Upper lobe of left lung (tissue), 6 donors: ENCODE measurements at regions not wholly inside any gene's neighbourhood (a gene's known extent, or its start where the extent isn't known, plus 50 kb on each side); places are given as distances from the start of the nearest gene placed in this dataset.

Experiments used
- ATAC-seq, 2 donors: fragments of 200-7000 bp; cut with Tn5 transposase; one replicate each; pipeline ENCODE4 v1.9.1; 2022; ENCODE audit warnings: mild to moderate bottlenecking in 2 of 2, moderate library complexity in 2 of 2; ENCODE audit not compliant: low FRiP score in 2 of 2
- DNase-seq, 2 donors: peaks; one replicate each; pipeline ENCODE4 v3.0.0-alpha.2; 2019 to 2020
- H3K27ac ChIP-seq, 4 donors: fragments of 200-600 bp; sonication (generic); one replicate each; pipeline ENCODE4 v1.5.1; 2016 to 2019
- H3K27me3 ChIP-seq, 4 donors: fragments of 200-600 bp; sonication (generic); one replicate each; pipeline ENCODE4 v1.5.1; 2017 to 2019
- H3K36me3 ChIP-seq, 4 donors: fragments of 200-600 bp; sonication (generic); one replicate each; pipeline ENCODE4 v1.5.1; 2016 to 2019
- H3K4me1 ChIP-seq, 4 donors: fragments of 200-600 bp; sonication (generic); one replicate each; pipeline ENCODE4 v1.5.1; 2018 to 2019
- H3K4me3 ChIP-seq, 4 donors: fragments of 200-600 bp; sonication (generic); one replicate each; pipeline ENCODE4 v1.5.1; 2017 to 2019; ENCODE audit warnings: mild to moderate bottlenecking in 2 of 4, moderate library complexity in 1 of 4
- H3K9me3 ChIP-seq, 4 donors: fragments of 200-600 bp; sonication (generic); one replicate each; pipeline ENCODE4 v1.5.1; 2018 to 2019
- CTCF ChIP-seq, 6 experiments: fragments of 450-650 bp in 4 of 6; fragments of 200-600 bp in 2 of 6; sonication (generic) in 2 of 6; IDR thresholded peaks; one replicate each; pipeline ENCODE4 v1.5.1; 2016 to 2019; ENCODE audit warnings: antibody characterized with exemption in 6 of 6
- EP300 ChIP-seq, 4 donors: sonication (generic); formaldehyde crosslinking; IDR thresholded peaks; one replicate each; pipeline ENCODE4 v1.5.1; 2017; ENCODE audit warnings: antibody characterized with exemption in 4 of 4, control low read depth in 2 of 4
- POLR2A ChIP-seq, 4 donors: fragments of 450-650 bp; IDR thresholded peaks; one replicate each; pipeline ENCODE4 v1.5.1; 2016 to 2017; ENCODE audit warnings: antibody characterized with exemption in 4 of 4, mild to moderate bottlenecking in 2 of 4
- POLR2AphosphoS5 ChIP-seq, 2 donors: sonication (generic); formaldehyde crosslinking; IDR thresholded peaks; one replicate each; pipeline ENCODE4 v1.5.1; 2017; ENCODE audit warnings: antibody characterized with exemption in 2 of 2
- WGBS, 2 donors: methylation state at CpG; one replicate each; pipeline ENCODE4 v1.1.5; 2017 to 2018; 5-methylcytosine and 5-hydroxymethylcytosine counted together
- donor health status: DM: no; HTN: no; CAD: no; lungs with moderate emphysema.
- donor health status: DM: no; HTN: yes; CAD: no; lungs with severe emphysema.

- Histone ChIP-seq H3K4me3 (no peak overlapping the region), H3K27me3 (no peaks in the 10 kb centered on the region), H3K4me1 (peaks cover 0 to 7% (median 3%) of the 10 kb centered on the region in 4 donors), H3K9me3 (no peaks in the 10 kb centered on the region), H3K27ac (no peak overlapping the region), H3K36me3 (no peaks in the 10 kb centered on the region)
- ATAC-seq (no peak), DNase-seq (no peak)
- WGBS, 2 donors = 95% methylated on average over 12 of the region's 12 CpGs
- TF ChIP-seq EP300 (IDR thresholded peaks at IDR 0.05) = no peak
- TF ChIP-seq CTCF (IDR thresholded peaks at IDR 0.05) = no peak
- TF ChIP-seq POLR2A (IDR thresholded peaks at IDR 0.05) = no peak
- TF ChIP-seq POLR2AphosphoS5 (IDR thresholded peaks at IDR 0.05) = no peak
Measured at GRCh38 chr15:96182736-96183513, 147.6 kb upstream of the NR2F2 start.

DNA sequence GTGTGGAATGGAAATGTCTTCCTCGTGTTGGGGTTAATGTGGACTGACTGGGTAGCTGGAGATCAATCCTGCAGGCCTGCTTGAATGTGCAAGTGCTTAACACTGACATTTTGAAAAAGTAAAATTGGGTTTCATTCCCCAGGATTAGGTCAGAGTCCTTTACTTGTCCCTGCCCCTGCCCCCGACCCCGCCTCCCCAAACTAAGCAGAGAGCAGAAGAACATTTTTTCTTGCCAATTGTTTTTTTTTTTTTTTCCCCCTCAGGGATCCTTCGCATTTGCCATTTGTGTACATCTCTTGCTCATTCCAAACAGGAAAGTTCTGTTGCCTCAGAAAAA lies 147.0 kb upstream of the NR2F2 start:
- H3K27me3 ChIP-seq = no peaks in the 10 kb centered on the region
- no peak overlapping the region for H3K4me3 ChIP-seq
- no peak overlapping the region for H3K27ac ChIP-seq
- no peaks in the 10 kb centered on the region for H3K36me3 ChIP-seq
- ATAC-seq (no peak), DNase-seq (no peak)
- TF ChIP-seq CTCF (IDR thresholded peaks at IDR 0.05) = no peak
- TF ChIP-seq POLR2AphosphoS5 (IDR thresholded peaks at IDR 0.05) = no peak
- no peak for TF ChIP-seq POLR2A (IDR thresholded peaks at IDR 0.05)
- TF ChIP-seq EP300 (IDR thresholded peaks at IDR 0.05) = no peak
- H3K9me3 ChIP-seq = no peaks in the 10 kb centered on the region
- peaks cover 0 to 7% (median 3%) of the 10 kb centered on the region in 4 donors for H3K4me1 ChIP-seq
- 80 to 84% methylated on average over 4 of the region's 4 CpGs for WGBS, 2 donors

- H3K36me3 ChIP-seq = no peaks in the 10 kb centered on the region
- no peak overlapping the region for H3K27ac ChIP-seq
- H3K4me3 ChIP-seq = no peak overlapping the region
- DNase-seq (no peak), ATAC-seq (no peak)
- no peak for TF ChIP-seq POLR2A (IDR thresholded peaks at IDR 0.05)
- TF ChIP-seq POLR2AphosphoS5 (IDR thresholded peaks at IDR 0.05) = no peak
- TF ChIP-seq EP300 (IDR thresholded peaks at IDR 0.05) = no peak
- no peak for TF ChIP-seq CTCF (IDR thresholded peaks at IDR 0.05)
- H3K4me1 ChIP-seq = peaks cover 0 to 7% (median 3%) of the 10 kb centered on the region in 4 donors
- no peaks in the 10 kb centered on the region for H3K9me3 ChIP-seq
- H3K27me3 ChIP-seq = no peaks in the 10 kb centered on the region
- 80 to 86% methylated on average over 3 of the region's 3 CpGs for WGBS, 2 donors
Measured at GRCh38 chr15:96183867-96184266, 146.6 kb upstream of the NR2F2 start.

GRCh38 chr15:96184297-96184696 lies 146.2 kb upstream of the NR2F2 start:
- DNase-seq (no peak), ATAC-seq (no peak)
- H3K4me1 ChIP-seq = peaks cover 0 to 7% (median 3%) of the 10 kb centered on the region in 4 donors
- H3K27me3 ChIP-seq = no peaks in the 10 kb centered on the region
- H3K4me3 ChIP-seq = no peak overlapping the region
- TF ChIP-seq POLR2AphosphoS5 (IDR thresholded peaks at IDR 0.05) = no peak
- TF ChIP-seq CTCF (IDR thresholded peaks at IDR 0.05) = no peak
- TF ChIP-seq POLR2A (IDR thresholded peaks at IDR 0.05) = no peak
- TF ChIP-seq EP300 (IDR thresholded peaks at IDR 0.05) = no peak
- WGBS, 2 donors = 78 to 84% methylated on average over 2 of the region's 2 CpGs
- no peaks in the 10 kb centered on the region for H3K9me3 ChIP-seq
- H3K36me3 ChIP-seq = no peaks in the 10 kb centered on the region
- H3K27ac ChIP-seq = no peak overlapping the region

DNA sequence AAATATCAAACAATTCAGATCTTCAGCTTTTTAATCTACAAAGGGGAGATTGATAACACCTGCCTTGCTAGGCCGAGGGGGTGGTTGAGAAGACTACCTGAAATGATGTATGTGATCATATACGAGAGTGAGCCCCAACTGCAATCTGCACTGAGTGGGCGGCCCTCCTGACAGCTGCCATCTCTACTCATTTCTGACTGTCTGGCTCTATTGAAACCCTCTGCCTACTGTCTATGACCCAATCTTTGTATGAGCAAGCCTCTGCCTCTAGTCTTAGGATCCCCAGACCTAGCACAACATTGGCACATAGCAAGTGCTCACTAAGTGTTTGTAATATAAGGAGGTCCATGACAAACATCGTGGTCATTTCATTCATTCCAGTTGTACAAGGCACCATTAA lies 144.4 kb upstream of the NR2F2 start:
- Histone ChIP-seq H3K36me3 (no peaks in the 10 kb centered on the region), H3K9me3 (no peaks in the 10 kb centered on the region), H3K27me3 (no peaks in the 10 kb centered on the region), H3K4me1 (peaks cover 0 to 7% (median 3%) of the 10 kb centered on the region in 4 donors), H3K27ac (no peak overlapping the region), H3K4me3 (no peak overlapping the region)
- ATAC-seq = no peak
- TF ChIP-seq CTCF (IDR thresholded peaks at IDR 0.05) (no peak), POLR2A (IDR thresholded peaks at IDR 0.05) (no peak), POLR2AphosphoS5 (IDR thresholded peaks at IDR 0.05) (no peak), EP300 (IDR thresholded peaks at IDR 0.05) (no peak)
- DNase-seq = no peak
- 88 to 94% methylated on average over 4 of the region's 4 CpGs for WGBS, 2 donors
